GM19239 (cell line): ENCODE measurements at regions not wholly inside any gene's neighbourhood (a gene's known extent, or its start where the extent isn't known, plus 50 kb on each side); places are given as distances from the start of the nearest gene placed in this dataset.

Experiments used
- DNase-seq: peaks from one replicate; pipeline ENCODE4 v3.0.0; 2011; ENCODE audit warnings: low spot score; ENCODE audit not compliant: insufficient read length
- FAIRE-seq: peaks from 2 replicates; lab custom pipeline; 2011; peaks lifted over from hg19 to GRCh38; lab: Jason Lieb, UNC

DNA sequence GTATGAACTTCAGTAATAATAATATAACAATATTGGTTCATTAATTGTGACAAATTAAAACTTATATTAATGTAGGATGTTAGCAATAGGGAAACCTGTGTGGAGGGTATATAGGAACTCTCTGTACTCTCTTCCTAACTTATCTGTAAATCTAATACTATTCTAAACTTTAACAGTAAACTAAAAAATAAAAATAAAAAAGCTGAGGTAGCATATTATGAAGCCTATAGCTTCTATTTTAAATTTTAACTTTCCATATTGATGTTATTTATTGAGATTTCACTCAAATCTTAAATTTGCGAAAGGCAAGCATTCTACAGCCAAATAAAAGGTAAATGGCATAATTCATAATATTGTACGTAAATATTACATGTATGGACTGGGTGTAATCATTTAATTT lies 326.4 kb downstream of the MEI4 start:
- DNase-seq (no peak), FAIRE-seq (no peak)

DNA sequence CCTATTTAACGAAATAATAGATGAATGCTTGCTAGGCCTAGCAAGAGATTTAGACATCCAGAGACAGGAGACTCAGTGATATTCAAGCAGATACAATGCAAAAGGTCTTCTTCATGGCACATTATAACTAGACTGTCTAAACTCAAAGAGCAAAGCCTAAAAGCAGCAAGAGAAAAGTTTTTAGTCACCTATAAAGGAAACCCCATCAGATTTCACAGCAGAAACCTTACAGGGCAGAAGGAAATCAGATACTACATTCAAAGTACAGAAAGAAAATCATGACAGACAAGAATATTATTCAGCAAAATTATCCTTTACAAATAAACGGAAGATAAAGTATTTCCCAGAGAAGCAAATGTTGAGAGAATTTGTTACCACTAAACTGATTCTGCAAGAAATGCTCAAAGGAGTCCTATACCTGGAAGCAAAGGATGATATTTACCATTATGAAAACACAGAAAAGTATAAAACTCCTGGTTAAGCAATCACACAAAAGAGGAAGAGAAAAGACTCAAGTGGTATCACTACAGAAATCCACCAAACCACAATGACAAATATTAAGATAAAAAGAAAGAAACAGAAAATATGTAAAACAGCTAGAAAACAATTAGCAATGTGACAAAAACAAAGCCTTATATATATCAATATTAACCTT lies 333.7 kb downstream of the MEI4 start:
- DNase-seq (no peak), FAIRE-seq (no peak)

DNA sequence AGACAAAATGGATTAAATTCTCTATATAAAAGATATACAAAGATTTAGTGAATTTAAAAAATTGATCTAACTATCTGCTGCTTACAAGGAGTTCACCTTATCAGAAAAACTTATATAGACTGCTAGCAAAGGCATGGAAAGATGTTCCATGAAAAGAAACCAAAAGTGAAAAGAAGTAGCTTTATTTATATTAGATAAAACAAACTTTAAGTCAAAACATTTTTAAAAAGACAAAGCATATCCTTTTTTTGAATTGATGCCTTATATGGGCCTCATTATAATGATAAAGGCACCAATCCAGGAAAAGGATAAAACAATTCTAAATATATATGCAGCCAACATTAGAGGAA lies 334.2 kb downstream of the MEI4 start:
- DNase-seq, result no peak
- FAIRE-seq, result no peak

DNA sequence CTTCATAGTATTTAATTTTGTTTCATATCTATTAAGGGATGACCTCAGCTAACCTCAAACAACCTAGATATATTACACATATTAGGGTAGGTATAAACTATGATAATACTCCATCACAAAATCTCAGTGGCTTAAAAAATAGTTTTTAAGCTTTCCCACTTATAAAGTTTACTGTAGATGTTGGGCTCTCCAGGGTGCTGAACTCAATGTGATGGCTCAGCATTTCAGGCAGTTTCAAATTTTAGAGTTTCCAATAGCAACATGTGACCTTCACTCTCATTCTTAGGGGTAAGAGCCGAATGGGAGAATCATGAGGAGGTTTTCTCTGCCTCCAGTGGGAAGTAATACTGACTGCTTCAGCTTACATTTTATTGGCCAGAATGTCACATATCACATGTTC lies 357.3 kb downstream of the MEI4 start:
- DNase-seq (no peak), FAIRE-seq (no peak)

DNA sequence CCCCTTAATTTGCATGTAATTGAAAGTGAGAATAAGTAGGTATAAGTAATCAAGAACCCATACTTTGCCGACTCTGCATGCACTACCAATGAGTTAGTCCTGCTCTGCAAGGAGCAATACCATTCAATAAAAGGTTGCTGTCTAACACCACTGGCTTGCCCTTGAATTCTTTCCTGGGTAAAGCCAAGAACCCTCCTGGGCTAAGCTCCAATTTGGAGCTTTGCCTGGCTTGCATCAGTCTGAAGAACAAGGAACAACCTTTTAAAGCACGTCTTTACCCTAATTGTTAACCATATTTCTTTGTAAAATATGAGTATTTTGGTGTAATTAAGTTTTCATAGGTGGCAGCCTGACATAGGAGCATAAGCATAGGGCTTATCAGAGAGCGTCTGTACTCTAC lies 367.7 kb downstream of the MEI4 start:
- no peak for FAIRE-seq
- DNase-seq, result no peak

DNA sequence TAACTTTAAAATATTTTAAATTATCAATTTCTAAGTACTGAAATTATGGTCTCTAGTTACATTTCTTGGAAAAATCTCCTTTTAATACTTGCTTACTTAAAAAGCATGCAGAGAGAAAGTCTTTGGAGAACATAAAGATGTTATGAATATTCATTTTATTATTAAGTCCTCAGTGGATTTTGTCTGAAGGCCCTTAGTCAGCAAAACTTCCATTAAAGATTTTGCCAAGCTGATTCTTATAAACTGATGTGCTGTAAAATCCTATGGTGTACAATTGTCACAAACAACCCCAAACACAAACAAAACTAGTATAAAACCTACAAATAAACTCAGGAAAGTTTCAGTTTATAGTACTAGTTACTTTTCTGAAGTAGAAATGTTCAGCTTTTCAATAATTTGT lies 372.7 kb downstream of the MEI4 start:
- FAIRE-seq, result no peak
- no peak for DNase-seq

DNA sequence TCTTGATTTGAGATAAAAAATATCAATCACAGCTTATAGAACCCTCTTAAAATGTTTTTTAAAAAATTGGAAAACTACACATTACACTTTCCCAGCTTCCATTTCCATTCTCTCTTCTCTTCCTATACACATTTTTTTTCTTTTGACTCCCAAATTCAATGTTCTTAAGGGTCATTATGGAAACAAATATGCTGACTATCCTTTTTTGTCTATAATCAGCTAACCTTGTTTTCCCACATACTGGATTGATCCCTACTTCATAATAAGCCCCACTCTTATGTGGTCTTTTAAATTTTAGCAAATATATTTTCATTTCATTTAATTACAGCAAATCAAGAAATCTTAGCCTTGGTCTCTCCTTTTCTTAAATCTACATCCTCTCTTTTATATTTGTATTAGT lies 378.4 kb downstream of the MEI4 start:
- DNase-seq (no peak), FAIRE-seq (no peak)

DNA sequence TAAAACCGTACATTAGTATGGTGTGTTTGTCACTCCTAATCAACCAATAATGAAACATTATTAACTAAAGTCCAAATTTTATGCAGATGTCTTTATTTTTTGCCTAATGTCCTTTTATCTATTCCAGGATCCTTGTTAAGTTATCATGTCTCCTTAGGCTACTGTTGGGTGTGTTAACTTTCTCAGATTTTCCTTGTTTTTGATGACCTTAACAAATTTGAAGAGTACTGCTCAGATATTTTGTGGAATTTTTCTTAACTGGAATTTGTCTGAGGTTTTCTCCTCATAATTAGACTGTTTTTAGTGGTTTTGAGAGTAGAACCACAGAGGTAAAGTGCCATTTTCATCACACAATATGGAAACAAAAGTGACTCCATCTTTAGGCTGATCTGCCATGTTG lies 406.3 kb downstream of the MEI4 start:
- DNase-seq (no peak), FAIRE-seq (no peak)

DNA sequence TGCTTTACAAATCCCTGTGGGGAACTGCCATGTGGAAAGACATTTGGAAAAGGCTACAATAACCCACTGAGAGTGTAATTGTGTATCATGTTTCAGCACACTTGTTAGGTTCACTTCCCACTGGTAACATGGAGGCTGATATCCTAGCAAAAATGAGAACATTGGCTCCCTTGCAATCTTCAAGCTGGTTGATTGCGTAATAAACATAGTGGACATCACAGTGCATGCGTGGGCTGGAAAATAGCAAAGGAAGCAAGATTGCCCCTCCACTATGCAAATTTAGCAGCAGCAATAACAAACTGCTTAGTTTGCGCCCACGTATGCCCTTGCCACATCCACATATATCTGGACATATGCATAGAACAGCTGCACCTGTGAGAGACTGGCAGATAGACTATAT lies 410.2 kb downstream of the MEI4 start:
- no peak for DNase-seq
- FAIRE-seq, result no peak

DNA sequence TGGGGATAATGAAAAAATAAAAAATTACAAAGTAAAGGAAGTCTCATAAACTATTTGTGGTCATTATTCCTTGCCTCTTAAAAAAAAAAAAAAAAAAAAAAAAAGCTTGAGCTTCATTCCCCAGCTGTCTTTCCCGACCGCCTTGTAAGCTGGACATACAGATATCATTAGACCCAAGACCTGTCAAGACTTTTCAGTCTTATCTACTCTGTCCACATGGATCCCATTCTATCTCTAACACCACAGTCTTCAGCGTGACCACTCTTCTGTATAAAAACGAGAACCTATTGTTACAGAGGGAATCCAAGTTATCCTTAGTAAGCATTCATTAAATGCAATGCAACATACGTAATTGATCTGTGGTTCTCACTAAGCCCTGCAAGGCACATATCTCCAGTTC lies 423.5 kb downstream of the MEI4 start:
- FAIRE-seq, result no peak
- DNase-seq, result no peak

DNA sequence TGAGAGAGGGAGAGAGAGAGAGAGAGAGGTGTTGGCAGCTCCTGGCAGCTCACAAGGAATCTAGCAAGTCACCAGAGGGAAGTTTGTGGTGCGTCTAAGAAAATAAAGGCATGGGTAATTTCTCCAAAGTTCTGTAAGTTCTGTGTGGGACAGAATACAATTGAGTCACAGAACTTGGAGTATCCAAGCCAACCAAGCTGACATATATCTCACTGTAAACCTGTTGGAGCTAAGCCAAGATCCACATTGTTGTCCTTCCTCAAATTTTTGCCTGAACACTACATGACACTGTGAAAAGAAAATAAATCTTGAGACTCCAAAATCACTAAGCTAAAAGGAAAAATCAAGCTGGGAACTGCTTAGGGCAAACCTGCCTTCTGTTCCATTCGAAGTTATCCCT lies 436.7 kb downstream of the MEI4 start:
- DNase-seq (no peak), FAIRE-seq (no peak)

DNA sequence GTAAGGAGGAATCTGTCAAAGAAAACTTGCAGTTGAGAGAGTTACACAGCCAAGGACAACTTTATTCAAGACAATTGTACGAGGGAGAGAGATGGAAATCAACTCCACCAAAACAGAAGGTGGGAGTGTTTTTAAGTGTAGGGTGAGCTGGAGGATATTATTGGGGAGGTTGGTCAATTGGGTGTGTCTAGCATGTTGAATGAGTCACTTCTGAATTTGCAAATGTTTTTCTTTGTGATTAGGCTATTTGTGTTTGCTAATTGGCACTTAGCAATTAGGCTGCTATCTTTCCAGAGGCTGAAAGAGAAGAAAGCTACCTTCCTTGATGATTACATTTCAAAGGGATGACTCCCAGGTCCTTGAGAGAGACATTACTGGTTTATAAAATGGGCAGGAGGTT lies 441.1 kb downstream of the MEI4 start:
- DNase-seq, result no peak
- no peak for FAIRE-seq

DNA sequence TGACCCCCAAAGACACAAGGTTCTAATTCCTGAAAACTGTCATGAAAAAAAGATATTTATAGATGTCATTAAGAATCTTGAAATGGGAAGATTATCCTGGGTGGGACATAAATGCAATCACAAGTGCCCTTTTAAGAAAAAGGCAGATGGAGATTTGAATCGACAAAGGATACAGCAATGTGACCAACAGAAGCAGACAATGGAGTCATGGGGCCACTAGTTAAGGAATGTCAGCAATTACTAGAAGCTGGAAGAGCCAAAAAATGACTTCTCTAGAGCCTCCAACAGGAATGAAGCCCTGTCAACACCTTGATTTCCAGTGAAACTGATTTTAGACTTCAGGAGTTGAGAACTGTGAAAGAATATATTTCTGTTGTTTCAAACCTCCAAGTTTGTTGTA lies 448.5 kb downstream of the MEI4 start:
- no peak for DNase-seq
- FAIRE-seq, result no peak

DNA sequence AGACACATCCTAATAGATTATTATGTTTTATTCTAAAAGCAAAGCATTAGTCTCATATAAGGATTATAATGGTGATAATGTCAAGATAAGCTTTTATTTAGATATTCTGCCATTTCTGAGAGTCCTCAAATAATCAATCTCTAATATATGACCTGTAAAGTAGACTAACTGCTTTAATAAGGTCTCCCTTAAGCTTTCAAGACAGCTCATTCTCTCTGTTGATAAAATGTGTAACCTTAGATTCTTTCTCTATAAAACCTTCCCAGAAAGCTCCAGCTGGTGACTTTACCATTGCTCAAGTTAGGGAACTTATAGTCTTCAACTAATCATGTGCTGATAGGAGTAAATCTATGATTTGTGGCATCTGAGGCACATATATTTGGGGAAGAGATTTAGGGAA lies 457.8 kb downstream of the MEI4 start:
- FAIRE-seq (no peak), DNase-seq (no peak)

DNA sequence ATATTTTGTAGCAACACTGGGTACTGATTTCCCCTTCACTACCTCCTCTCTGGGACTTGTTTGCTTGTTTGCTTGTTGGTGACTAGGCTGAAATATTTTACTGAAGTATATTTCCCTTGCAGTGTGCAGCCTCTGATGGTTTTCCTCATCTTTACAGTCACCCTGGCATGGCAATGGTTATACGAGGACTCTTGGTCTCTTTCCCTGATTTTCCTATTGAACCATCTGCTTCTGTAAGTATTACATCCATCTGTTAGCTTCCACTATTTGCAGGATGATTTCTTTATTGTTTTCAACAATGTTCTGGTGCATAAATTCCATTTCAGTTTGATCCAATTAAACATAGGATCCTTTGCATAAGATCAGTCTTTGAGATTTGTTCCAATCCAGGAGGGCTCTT lies 465.1 kb downstream of the MEI4 start:
- no peak for FAIRE-seq

DNA sequence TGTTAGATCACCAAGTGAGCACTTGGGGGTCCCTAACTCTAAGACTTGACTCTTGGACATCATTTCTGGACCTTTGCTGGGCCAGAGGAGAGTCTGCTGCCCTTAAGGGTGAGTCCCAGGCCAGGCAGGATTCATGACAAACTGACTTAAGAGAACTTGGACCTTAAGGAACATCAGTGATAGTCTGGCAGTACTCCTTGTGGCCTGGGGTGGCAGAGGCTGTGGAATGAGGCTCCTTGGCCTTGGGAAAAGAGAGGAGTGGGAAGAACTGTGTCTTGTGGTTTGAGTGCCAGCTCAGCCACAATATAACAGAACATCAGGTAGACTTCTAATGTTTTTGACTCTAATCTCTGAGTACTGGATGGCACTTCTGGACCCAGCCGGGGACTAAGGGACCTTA lies 478.7 kb downstream of the MEI4 start:
- FAIRE-seq (no peak), DNase-seq (no peak)

More for the DNA sequence above, 465.1 kb downstream of the MEI4 start:
- no peak for DNase-seq

DNA sequence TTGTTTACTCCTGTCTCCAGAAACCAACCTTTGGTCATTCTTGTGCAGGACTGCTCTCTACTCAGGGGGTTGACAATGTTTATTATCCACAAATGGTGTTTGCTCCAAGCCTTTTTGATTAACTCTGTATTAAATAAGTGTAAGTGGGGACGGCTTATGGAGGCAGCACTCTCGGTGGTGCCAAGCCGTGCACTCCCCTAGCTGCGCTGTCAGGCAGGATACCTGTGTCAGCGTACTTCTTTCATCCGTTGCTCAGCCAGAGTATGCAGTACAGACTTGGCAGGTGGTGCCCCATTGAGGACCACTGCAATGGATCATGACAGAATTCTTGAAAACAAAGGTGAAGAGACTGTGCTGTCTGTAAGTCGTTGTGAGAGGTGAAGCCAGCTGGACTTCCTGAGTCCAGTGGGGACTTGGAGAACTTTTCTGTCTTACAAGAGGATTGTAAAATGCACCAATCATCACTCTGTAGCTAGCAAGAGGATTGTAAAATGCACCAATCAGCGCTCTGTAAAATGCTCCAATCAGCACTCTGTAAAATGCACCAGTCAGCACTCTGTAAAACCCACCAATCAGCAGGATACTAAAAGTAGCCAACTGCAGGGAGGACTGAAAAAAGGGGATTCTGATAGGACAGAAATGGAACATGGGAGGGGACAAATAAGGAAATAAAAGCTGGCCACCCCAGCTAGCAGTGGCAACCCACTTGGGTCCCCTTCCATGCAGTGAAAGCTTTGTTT lies 480.0 kb downstream of the MEI4 start:
- no peak for DNase-seq
- no peak for FAIRE-seq

DNA sequence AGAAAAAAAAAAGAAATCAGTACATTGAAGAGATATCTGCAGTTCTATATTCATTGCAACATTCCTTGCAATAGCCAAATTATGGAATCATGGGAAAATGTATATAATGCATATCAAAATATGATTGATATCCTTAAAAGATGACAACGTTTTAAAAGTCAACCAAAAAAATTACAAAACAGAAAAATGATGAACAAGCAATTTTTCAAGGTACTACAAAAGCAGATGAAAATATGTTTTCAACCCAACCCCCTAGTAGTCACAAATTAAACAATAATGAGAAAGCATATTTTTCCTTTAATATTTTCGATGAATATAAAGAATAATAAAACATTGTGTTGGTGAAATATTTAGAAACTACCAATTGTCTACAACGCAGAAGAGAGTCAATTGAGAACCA lies 497.6 kb downstream of the MEI4 start:
- FAIRE-seq (no peak), DNase-seq (no peak)

DNA sequence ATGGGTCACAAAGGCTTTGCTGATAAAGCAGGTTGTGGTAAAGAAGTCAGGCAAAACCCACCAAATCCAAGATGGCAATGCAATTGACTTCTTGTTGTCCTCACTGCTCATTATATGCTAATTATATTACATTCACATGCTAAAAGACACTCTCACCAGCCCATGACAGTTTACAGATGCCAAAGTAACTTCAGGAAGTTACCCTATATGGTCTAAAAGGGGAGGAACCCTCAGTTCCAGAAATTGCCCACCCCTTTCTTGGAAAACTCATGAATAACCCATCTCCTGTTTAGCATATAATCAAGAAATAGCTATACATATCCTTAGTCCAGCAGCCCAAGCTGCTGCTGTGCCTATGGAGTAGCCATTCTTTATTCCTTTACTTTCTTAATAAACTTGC lies 501.1 kb downstream of the MEI4 start:
- DNase-seq, result no peak
- no peak for FAIRE-seq

DNA sequence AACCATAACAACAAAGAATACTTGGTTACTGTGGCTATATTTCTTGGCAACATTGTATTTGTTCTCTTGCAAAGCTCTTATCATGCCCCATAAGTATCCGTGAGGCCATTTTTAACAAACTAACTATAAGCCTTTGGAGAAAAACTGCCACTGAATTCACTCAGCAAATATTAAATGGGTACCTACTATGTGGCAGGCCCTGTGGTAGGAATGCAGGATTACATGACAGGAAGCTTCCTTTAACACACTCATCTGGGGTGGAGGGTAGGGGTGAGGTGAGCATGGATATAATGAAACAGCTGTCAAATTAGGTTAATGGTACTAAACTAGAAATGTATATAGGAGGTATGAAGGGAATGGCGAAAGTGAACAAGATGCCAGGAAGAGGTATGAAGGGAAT lies 504.8 kb downstream of the MEI4 start:
- no peak for FAIRE-seq
- no peak for DNase-seq

DNA sequence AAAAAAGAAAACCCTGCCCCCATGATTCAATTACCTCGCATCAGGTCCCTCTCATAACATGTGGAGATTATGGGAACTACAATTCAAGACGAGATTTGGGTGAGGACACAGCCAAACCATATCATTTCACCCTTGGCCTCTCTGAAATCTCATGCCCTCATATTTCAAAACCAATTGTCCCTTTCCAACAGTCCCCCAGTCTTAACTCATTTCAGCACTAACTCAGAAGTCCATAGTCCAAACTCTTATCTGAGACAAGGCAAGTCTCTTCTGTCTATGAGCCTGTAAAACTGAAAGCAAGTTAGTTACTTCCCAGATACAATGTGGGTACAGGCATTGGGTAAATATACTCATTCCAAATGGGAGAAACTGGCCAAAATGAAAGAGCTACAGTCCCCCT lies 536.1 kb downstream of the MEI4 start:
- FAIRE-seq (no peak), DNase-seq (no peak)

DNA sequence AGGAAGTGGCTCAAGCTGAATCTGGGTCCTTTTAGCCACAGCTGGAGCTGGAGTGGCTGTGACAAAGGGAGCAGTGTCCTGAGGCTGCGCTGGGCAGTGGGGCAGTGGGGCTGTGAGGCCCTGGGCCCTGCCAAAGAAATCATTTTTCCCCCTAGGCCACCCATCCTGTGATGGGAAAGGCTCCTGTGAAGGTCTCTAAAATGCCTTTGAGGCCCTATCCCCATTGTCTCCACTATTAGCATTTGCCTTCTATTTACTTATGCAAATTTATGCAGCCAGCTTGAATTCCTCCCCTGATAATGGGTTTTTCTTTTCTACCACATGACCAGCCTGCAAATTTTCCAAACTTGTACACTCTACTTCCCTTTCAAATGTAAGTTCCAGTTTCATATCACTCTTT lies 539.2 kb downstream of the MEI4 start:
- no peak for FAIRE-seq
- DNase-seq, result no peak
